H4 (cell line): ENCODE measurements at regions not wholly inside any gene's neighbourhood (a gene's known extent, or its start where the extent isn't known, plus 50 kb on each side); places are given as distances from the start of the nearest gene placed in this dataset.

Experiments
- DNase-seq: peaks from one replicate; pipeline ENCODE4 v3.0.0-alpha.2; 2015; ENCODE audit warnings: low spot score

GRCh38 chr1:170864238-170864637 is 71.1 kb upstream of the MROH9 start:
- DNase-seq: no peak

- DNase-seq: no peak
Observed at GRCh38 chr1:170864876-170865538, 70.3 kb upstream of the MROH9 start.

DNA sequence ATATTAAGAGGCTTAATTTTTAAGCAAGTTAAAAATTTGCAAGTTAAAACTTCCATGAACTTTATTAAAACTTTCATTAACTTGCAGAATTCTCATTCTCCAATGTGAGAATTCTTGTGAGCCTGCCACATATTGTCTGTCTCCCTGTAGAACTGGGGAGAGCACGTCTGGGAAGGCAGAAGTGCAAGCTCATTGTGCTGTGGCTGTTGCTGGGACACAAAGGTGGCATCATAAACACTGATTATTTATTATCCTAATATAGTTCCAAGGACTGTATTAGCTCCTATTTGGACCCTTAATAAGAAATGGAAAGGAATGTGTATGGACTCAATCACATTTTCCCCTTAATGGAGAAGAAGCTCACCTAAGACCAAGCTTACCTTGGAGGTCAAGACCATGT is 68.7 kb upstream of the MROH9 start:
- no peak for DNase-seq

DNA sequence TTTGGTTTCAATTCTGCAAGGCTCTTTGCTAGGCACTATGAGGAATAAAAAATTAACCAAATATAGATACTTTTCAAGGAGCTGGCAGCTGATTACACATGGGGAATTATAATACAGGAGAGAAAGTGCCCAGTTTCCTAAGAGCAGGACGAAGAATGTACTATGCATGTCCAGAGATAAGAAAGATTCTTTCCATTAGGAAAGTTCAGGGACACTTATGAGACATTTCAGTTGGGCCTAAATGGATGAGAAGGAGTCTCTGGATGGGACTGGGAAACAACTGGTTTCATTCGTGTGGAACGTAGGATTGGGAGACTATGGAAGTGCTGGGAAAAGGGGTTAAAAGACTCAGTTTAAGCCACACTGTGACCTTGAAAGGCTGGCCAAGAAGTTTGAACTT is 63.5 kb upstream of the MROH9 start:
- DNase-seq: no peak

DNA sequence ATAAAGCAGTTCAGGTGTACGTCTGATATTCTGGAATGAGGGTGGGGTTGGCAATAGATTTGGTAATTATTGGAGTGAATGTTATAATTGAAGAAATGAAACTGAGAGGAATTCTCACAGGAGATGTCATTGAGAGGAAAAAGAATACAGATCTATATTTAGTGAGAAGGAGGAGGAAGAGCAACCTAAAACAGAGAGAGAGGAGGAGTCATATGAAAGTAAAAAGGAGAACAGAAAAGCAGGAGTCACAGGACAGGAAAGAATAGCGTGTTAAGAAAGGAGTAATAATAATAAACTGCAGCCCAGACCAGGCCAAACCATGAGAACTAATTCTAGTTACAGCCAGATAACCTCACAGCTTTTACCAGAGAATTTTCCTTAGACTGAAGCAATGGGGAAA is 62.7 kb upstream of the MROH9 start:
- DNase-seq: no peak

GRCh38 chr1:170874671-170875070 is 60.7 kb upstream of the MROH9 start:
- no peak for DNase-seq

- peak; percentile 24 for DNase-seq
Observed at GRCh38 chr1:170881268-170882265, 53.8 kb upstream of the MROH9 start.
